ENCODE measurements at regions not wholly inside any gene's neighbourhood (a gene's known extent, or its start where the extent isn't known, plus 50 kb on each side); places are given as distances from the start of the nearest gene placed in this dataset.

- H3K9me3 ChIP-seq (ENCODE audit: control insufficient read depth, insufficient read depth, low read length): no peaks in the 10 kb centered on the region
- H3K4me1 ChIP-seq (ENCODE audit: control insufficient read depth, insufficient read depth, low read length): no peaks in the 10 kb centered on the region
- H3K9ac ChIP-seq (ENCODE audit: low read depth, low read length): no peak overlapping the region
- H3K27me3 ChIP-seq (ENCODE audit: control insufficient read depth, insufficient read depth, low read length): no peaks in the 10 kb centered on the region
- no peak overlapping the region for H3K4me3 ChIP-seq (ENCODE audit: low read depth, low read length)
- no peaks in the 10 kb centered on the region for H3K36me3 ChIP-seq (ENCODE audit: control insufficient read depth, insufficient read depth, low read length)
Measured at GRCh38 chr2:128958241-128958640, 639.6 kb upstream of the HS6ST1 start.

GRCh38 chr2:128967646-128968045, 649.0 kb upstream of the HS6ST1 start:
- H3K36me3 ChIP-seq (ENCODE audit: control insufficient read depth, insufficient read depth, low read length): no peaks in the 10 kb centered on the region
- no peak overlapping the region for H3K4me3 ChIP-seq (ENCODE audit: low read depth, low read length)
- no peak overlapping the region for H3K9ac ChIP-seq (ENCODE audit: low read depth, low read length)
- H3K4me1 ChIP-seq (ENCODE audit: control insufficient read depth, insufficient read depth, low read length): no peaks in the 10 kb centered on the region
- H3K27me3 ChIP-seq (ENCODE audit: control insufficient read depth, insufficient read depth, low read length): no peaks in the 10 kb centered on the region
- H3K9me3 ChIP-seq (ENCODE audit: control insufficient read depth, insufficient read depth, low read length): no peaks in the 10 kb centered on the region

GRCh38 chr2:128969374-128969773, 650.7 kb upstream of the HS6ST1 start:
- no peak overlapping the region for H3K4me3 ChIP-seq (ENCODE audit: low read depth, low read length)
- no peaks in the 10 kb centered on the region for H3K4me1 ChIP-seq (ENCODE audit: control insufficient read depth, insufficient read depth, low read length)
- no peaks in the 10 kb centered on the region for H3K9me3 ChIP-seq (ENCODE audit: control insufficient read depth, insufficient read depth, low read length)
- H3K9ac ChIP-seq (ENCODE audit: low read depth, low read length): no peak overlapping the region
- no peaks in the 10 kb centered on the region for H3K27me3 ChIP-seq (ENCODE audit: control insufficient read depth, insufficient read depth, low read length)
- no peaks in the 10 kb centered on the region for H3K36me3 ChIP-seq (ENCODE audit: control insufficient read depth, insufficient read depth, low read length)

GRCh38 chr2:128970332-128971116, 651.9 kb upstream of the HS6ST1 start:
- H3K9me3 ChIP-seq (ENCODE audit: control insufficient read depth, insufficient read depth, low read length): no peaks in the 10 kb centered on the region
- no peaks in the 10 kb centered on the region for H3K27me3 ChIP-seq (ENCODE audit: control insufficient read depth, insufficient read depth, low read length)
- no peak overlapping the region for H3K9ac ChIP-seq (ENCODE audit: low read depth, low read length)
- H3K4me3 ChIP-seq (ENCODE audit: low read depth, low read length): no peak overlapping the region
- no peaks in the 10 kb centered on the region for H3K36me3 ChIP-seq (ENCODE audit: control insufficient read depth, insufficient read depth, low read length)
- H3K4me1 ChIP-seq (ENCODE audit: control insufficient read depth, insufficient read depth, low read length): no peaks in the 10 kb centered on the region

GRCh38 chr2:128973566-128973965, 654.9 kb upstream of the HS6ST1 start:
- Histone ChIP-seq H3K4me1 (ENCODE audit: control insufficient read depth, insufficient read depth, low read length) (no peaks in the 10 kb centered on the region), H3K36me3 (ENCODE audit: control insufficient read depth, insufficient read depth, low read length) (no peaks in the 10 kb centered on the region), H3K9me3 (ENCODE audit: control insufficient read depth, insufficient read depth, low read length) (no peaks in the 10 kb centered on the region), H3K9ac (ENCODE audit: low read depth, low read length) (no peak overlapping the region), H3K4me3 (ENCODE audit: low read depth, low read length) (no peak overlapping the region), H3K27me3 (ENCODE audit: control insufficient read depth, insufficient read depth, low read length) (no peaks in the 10 kb centered on the region)

GRCh38 chr2:128978212-128978611, 659.5 kb upstream of the HS6ST1 start:
- no peak overlapping the region for H3K9ac ChIP-seq (ENCODE audit: low read depth, low read length)
- H3K9me3 ChIP-seq (ENCODE audit: control insufficient read depth, insufficient read depth, low read length): no peaks in the 10 kb centered on the region
- H3K27me3 ChIP-seq (ENCODE audit: control insufficient read depth, insufficient read depth, low read length): no peaks in the 10 kb centered on the region
- no peaks in the 10 kb centered on the region for H3K4me1 ChIP-seq (ENCODE audit: control insufficient read depth, insufficient read depth, low read length)
- no peak overlapping the region for H3K4me3 ChIP-seq (ENCODE audit: low read depth, low read length)
- H3K36me3 ChIP-seq (ENCODE audit: control insufficient read depth, insufficient read depth, low read length): no peaks in the 10 kb centered on the region

GRCh38 chr2:128979182-128979581, 660.5 kb upstream of the HS6ST1 start:
- Histone ChIP-seq H3K4me1 (ENCODE audit: control insufficient read depth, insufficient read depth, low read length) (no peaks in the 10 kb centered on the region), H3K9ac (ENCODE audit: low read depth, low read length) (no peak overlapping the region), H3K4me3 (ENCODE audit: low read depth, low read length) (no peak overlapping the region), H3K36me3 (ENCODE audit: control insufficient read depth, insufficient read depth, low read length) (no peaks in the 10 kb centered on the region), H3K27me3 (ENCODE audit: control insufficient read depth, insufficient read depth, low read length) (no peaks in the 10 kb centered on the region), H3K9me3 (ENCODE audit: control insufficient read depth, insufficient read depth, low read length) (no peaks in the 10 kb centered on the region)

GRCh38 chr2:128980475-128980874, 661.8 kb upstream of the HS6ST1 start:
- H3K36me3 ChIP-seq (ENCODE audit: control insufficient read depth, insufficient read depth, low read length): no peaks in the 10 kb centered on the region
- no peak overlapping the region for H3K9ac ChIP-seq (ENCODE audit: low read depth, low read length)
- no peaks in the 10 kb centered on the region for H3K27me3 ChIP-seq (ENCODE audit: control insufficient read depth, insufficient read depth, low read length)
- H3K4me1 ChIP-seq (ENCODE audit: control insufficient read depth, insufficient read depth, low read length): no peaks in the 10 kb centered on the region
- H3K9me3 ChIP-seq (ENCODE audit: control insufficient read depth, insufficient read depth, low read length): no peaks in the 10 kb centered on the region
- no peak overlapping the region for H3K4me3 ChIP-seq (ENCODE audit: low read depth, low read length)

- no peaks in the 10 kb centered on the region for H3K36me3 ChIP-seq (ENCODE audit: control insufficient read depth, insufficient read depth, low read length)
- H3K27me3 ChIP-seq (ENCODE audit: control insufficient read depth, insufficient read depth, low read length): no peaks in the 10 kb centered on the region
- no peaks in the 10 kb centered on the region for H3K9me3 ChIP-seq (ENCODE audit: control insufficient read depth, insufficient read depth, low read length)
- peaks cover 2% of the 10 kb centered on the region for H3K4me1 ChIP-seq (ENCODE audit: control insufficient read depth, insufficient read depth, low read length)
- H3K9ac ChIP-seq (ENCODE audit: low read depth, low read length): no peak overlapping the region
- no peak overlapping the region for H3K4me3 ChIP-seq (ENCODE audit: low read depth, low read length)
Measured at GRCh38 chr2:128981353-128981752, 662.7 kb upstream of the HS6ST1 start.

GRCh38 chr2:128982001-128982400, 663.3 kb upstream of the HS6ST1 start:
- Histone ChIP-seq H3K4me3 (ENCODE audit: low read depth, low read length) (no peak overlapping the region), H3K9ac (ENCODE audit: low read depth, low read length) (no peak overlapping the region), H3K4me1 (ENCODE audit: control insufficient read depth, insufficient read depth, low read length) (peaks cover 2% of the 10 kb centered on the region), H3K27me3 (ENCODE audit: control insufficient read depth, insufficient read depth, low read length) (no peaks in the 10 kb centered on the region), H3K36me3 (ENCODE audit: control insufficient read depth, insufficient read depth, low read length) (no peaks in the 10 kb centered on the region), H3K9me3 (ENCODE audit: control insufficient read depth, insufficient read depth, low read length) (no peaks in the 10 kb centered on the region)

GRCh38 chr2:128982670-128983069, 664.0 kb upstream of the HS6ST1 start:
- no peak overlapping the region for H3K9ac ChIP-seq (ENCODE audit: low read depth, low read length)
- H3K9me3 ChIP-seq (ENCODE audit: control insufficient read depth, insufficient read depth, low read length): no peaks in the 10 kb centered on the region
- H3K4me1 ChIP-seq (ENCODE audit: control insufficient read depth, insufficient read depth, low read length): peaks cover 2% of the 10 kb centered on the region
- no peaks in the 10 kb centered on the region for H3K36me3 ChIP-seq (ENCODE audit: control insufficient read depth, insufficient read depth, low read length)
- H3K27me3 ChIP-seq (ENCODE audit: control insufficient read depth, insufficient read depth, low read length): no peaks in the 10 kb centered on the region
- H3K4me3 ChIP-seq (ENCODE audit: low read depth, low read length): no peak overlapping the region

- H3K4me1 ChIP-seq (ENCODE audit: control insufficient read depth, insufficient read depth, low read length): peaks cover 2% of the 10 kb centered on the region
- no peaks in the 10 kb centered on the region for H3K36me3 ChIP-seq (ENCODE audit: control insufficient read depth, insufficient read depth, low read length)
- no peaks in the 10 kb centered on the region for H3K27me3 ChIP-seq (ENCODE audit: control insufficient read depth, insufficient read depth, low read length)
- H3K9me3 ChIP-seq (ENCODE audit: control insufficient read depth, insufficient read depth, low read length): no peaks in the 10 kb centered on the region
- no peak overlapping the region for H3K9ac ChIP-seq (ENCODE audit: low read depth, low read length)
- H3K4me3 ChIP-seq (ENCODE audit: low read depth, low read length): no peak overlapping the region
Measured at GRCh38 chr2:128983094-128983493, 664.4 kb upstream of the HS6ST1 start.
